ENCODE measurements at regions not wholly inside any gene's neighbourhood (a gene's known extent, or its start where the extent isn't known, plus 50 kb on each side); places are given as distances from the start of the nearest gene placed in this dataset.

- no peaks in the 10 kb centered on the region for H3K36me3 ChIP-seq (ENCODE audit: control insufficient read depth, insufficient read depth, low read length)
- DNase-seq (ENCODE audit: low read depth in 2 of 2) = no peak
- H3K4me2 ChIP-seq (ENCODE audit: extremely low read depth, insufficient read depth, low read length) = no peak overlapping the region
- no peaks in the 10 kb centered on the region for H3K9me3 ChIP-seq (ENCODE audit: control insufficient read depth, insufficient read depth, low read depth, low read length)
- H3K4me3 ChIP-seq (replicated peaks in 1 of 4; ENCODE audit: control extremely low read depth in 1 of 4, insufficient read depth in 1 of 4, low read depth in 3 of 4, low read length in 4 of 4) = peak overlapping the region in 1 of 4 experiments; percentile 33
- H4K20me1 ChIP-seq (ENCODE audit: control insufficient read depth, extremely low read depth, insufficient read depth, low read length) = no peaks in the 10 kb centered on the region
- H3K79me2 ChIP-seq (ENCODE audit: control insufficient read depth, insufficient read depth, low read length) = no peaks in the 10 kb centered on the region
- peaks cover 6% of the 10 kb centered on the region for H3K4me1 ChIP-seq (ENCODE audit: control insufficient read depth, extremely low read depth, insufficient read depth, low read length)
- no peak overlapping the region for H3K9ac ChIP-seq (ENCODE audit: insufficient read depth, low read length)
- H3K27ac ChIP-seq (ENCODE audit: insufficient read depth, low read length) = no peak overlapping the region
- no peak overlapping the region for H2AFZ ChIP-seq (ENCODE audit: low read length)
- H3K27me3 ChIP-seq (ENCODE audit: control insufficient read depth, insufficient read depth, low read length) = no peaks in the 10 kb centered on the region
- TF ChIP-seq CTCF (conservative IDR thresholded peaks at IDR 0.05 in 1 of 2, IDR thresholded peaks at IDR 0.05 in 1 of 2; ENCODE audit: low read depth in 1 of 2, low read length in 2 of 2) (no peak), EZH2 (IDR thresholded peaks at IDR 0.05; ENCODE audit: low read length, missing control alignments) (no peak)
These were observed 58.5 kb upstream of the TWIST2 start for GRCh38 chr2:238789317-238789806.

- no peak for DNase-seq (ENCODE audit: low read depth in 2 of 2)
- TF ChIP-seq EZH2 (IDR thresholded peaks at IDR 0.05; ENCODE audit: low read length, missing control alignments) = no peak
- TF ChIP-seq CTCF (conservative IDR thresholded peaks at IDR 0.05 in 1 of 2, IDR thresholded peaks at IDR 0.05 in 1 of 2; ENCODE audit: low read depth in 1 of 2, low read length in 2 of 2) = no peak
- no peaks in the 10 kb centered on the region for H3K79me2 ChIP-seq (ENCODE audit: control insufficient read depth, insufficient read depth, low read length)
- H3K4me1 ChIP-seq (ENCODE audit: control insufficient read depth, extremely low read depth, insufficient read depth, low read length) = peaks cover 6% of the 10 kb centered on the region
- peak overlapping the region; percentile 81 for H3K4me2 ChIP-seq (ENCODE audit: extremely low read depth, insufficient read depth, low read length)
- peak overlapping the region in 2 of 4 experiments; percentile 19 to 40 for H3K4me3 ChIP-seq (replicated peaks in 1 of 4; ENCODE audit: control extremely low read depth in 1 of 4, insufficient read depth in 1 of 4, low read depth in 3 of 4, low read length in 4 of 4)
- H4K20me1 ChIP-seq (ENCODE audit: control insufficient read depth, extremely low read depth, insufficient read depth, low read length) = no peaks in the 10 kb centered on the region
- no peaks in the 10 kb centered on the region for H3K27me3 ChIP-seq (ENCODE audit: control insufficient read depth, insufficient read depth, low read length)
- no peaks in the 10 kb centered on the region for H3K36me3 ChIP-seq (ENCODE audit: control insufficient read depth, insufficient read depth, low read length)
- no peaks in the 10 kb centered on the region for H3K9me3 ChIP-seq (ENCODE audit: control insufficient read depth, insufficient read depth, low read depth, low read length)
- H2AFZ ChIP-seq (ENCODE audit: low read length) = peak overlapping the region; percentile 74
- no peak overlapping the region for H3K27ac ChIP-seq (ENCODE audit: insufficient read depth, low read length)
- H3K9ac ChIP-seq (ENCODE audit: insufficient read depth, low read length) = no peak overlapping the region
These were observed 57.6 kb upstream of the TWIST2 start for GRCh38 chr2:238790126-238790832.

- Histone ChIP-seq H3K4me1 (ENCODE audit: control insufficient read depth, extremely low read depth, insufficient read depth, low read length) (peaks cover 6% of the 10 kb centered on the region), H3K36me3 (ENCODE audit: control insufficient read depth, insufficient read depth, low read length) (no peaks in the 10 kb centered on the region), H3K9me3 (ENCODE audit: control insufficient read depth, insufficient read depth, low read depth, low read length) (no peaks in the 10 kb centered on the region), H3K4me2 (ENCODE audit: extremely low read depth, insufficient read depth, low read length) (peak overlapping the region; percentile 81), H3K9ac (ENCODE audit: insufficient read depth, low read length) (no peak overlapping the region), H3K27ac (ENCODE audit: insufficient read depth, low read length) (no peak overlapping the region), H3K79me2 (ENCODE audit: control insufficient read depth, insufficient read depth, low read length) (no peaks in the 10 kb centered on the region), H3K27me3 (ENCODE audit: control insufficient read depth, insufficient read depth, low read length) (no peaks in the 10 kb centered on the region), H2AFZ (ENCODE audit: low read length) (peak overlapping the region; percentile 74), H4K20me1 (ENCODE audit: control insufficient read depth, extremely low read depth, insufficient read depth, low read length) (no peaks in the 10 kb centered on the region), H3K4me3 (replicated peaks in 1 of 4; ENCODE audit: control extremely low read depth in 1 of 4, insufficient read depth in 1 of 4, low read depth in 3 of 4, low read length in 4 of 4) (peak overlapping the region in 1 of 4 experiments; percentile 40)
- peak; percentile 9 to 37 for DNase-seq (ENCODE audit: low read depth in 2 of 2)
- TF ChIP-seq EZH2 (IDR thresholded peaks at IDR 0.05; ENCODE audit: low read length, missing control alignments) (no peak), CTCF (conservative IDR thresholded peaks at IDR 0.05 in 1 of 2, IDR thresholded peaks at IDR 0.05 in 1 of 2; ENCODE audit: low read depth in 1 of 2, low read length in 2 of 2) (no peak)
These were observed 57.1 kb upstream of the TWIST2 start for GRCh38 chr2:238790833-238791230.

Data from fibroblast of lung (primary cell).